Loucy (cell line): ENCODE measurements at regions not wholly inside any gene's neighbourhood (a gene's known extent, or its start where the extent isn't known, plus 50 kb on each side); places are given as distances from the start of the nearest gene placed in this dataset.

Source experiments
- H2AFZ ChIP-seq: fragments of 200-600 bp; sonication (generic); 2 replicates; pipeline ENCODE4 v1.6.0; 2016; ENCODE audit warnings: antibody characterized with exemption, mild to moderate bottlenecking, low read length, moderate library complexity
- H3F3A ChIP-seq: fragments of 200-600 bp; 2 replicates; pipeline ENCODE4 v1.6.0; 2016; ENCODE audit warnings: antibody characterized with exemption, low read depth, mild to moderate bottlenecking
- H3K27me3 ChIP-seq: fragments of 200-600 bp; sonication (generic); 2 replicates; pipeline ENCODE4 v1.6.1; 2014; ENCODE audit warnings: low read length, mild to moderate bottlenecking; ENCODE audit not compliant: insufficient read depth, poor library complexity, severe bottlenecking
- H3K36me3 ChIP-seq: fragments of 200-600 bp; sonication (generic); 2 replicates; pipeline ENCODE4 v1.6.1; 2016; ENCODE audit warnings: low read length; ENCODE audit not compliant: insufficient read depth
- H3K4me1 ChIP-seq: fragments of 200-600 bp; sonication (generic); 2 replicates; pipeline ENCODE4 v1.5.1; 2014; ENCODE audit warnings: low read length, mild to moderate bottlenecking; ENCODE audit not compliant: insufficient read depth, poor library complexity, severe bottlenecking
- H3K4me2 ChIP-seq: fragments of 200-600 bp; sonication (generic); 2 replicates; pipeline ENCODE4 v1.6.0; 2014; ENCODE audit warnings: antibody characterized with exemption, low read length, low read depth, mild to moderate bottlenecking; ENCODE audit not compliant: poor library complexity, severe bottlenecking
- H3K4me3 ChIP-seq: fragments of 200-600 bp; sonication (generic); 2 replicates; pipeline ENCODE4 v1.5.1; 2014; ENCODE audit warnings: low read length, mild to moderate bottlenecking, mixed read lengths; ENCODE audit not compliant: poor library complexity, severe bottlenecking
- H3K79me2 ChIP-seq: fragments of 200-600 bp; sonication (generic); 2 replicates; pipeline ENCODE4 v1.6.1; 2014; ENCODE audit warnings: low read length; ENCODE audit not compliant: insufficient read depth
- H3K9ac ChIP-seq: fragments of 200-600 bp; sonication (generic); 2 replicates; pipeline ENCODE4 v1.6.0; 2014; ENCODE audit warnings: mild to moderate bottlenecking, low read depth, low read length, moderate library complexity; ENCODE audit not compliant: poor library complexity, severe bottlenecking
- H3K9me2 ChIP-seq: fragments of 200-600 bp; sonication (generic); replicated peaks from 2 replicates; pipeline ENCODE4 v1.6.1; 2016; ENCODE audit warnings: low read depth, low read length, mixed read lengths
- H3K9me3 ChIP-seq: fragments of 200-600 bp; sonication (generic); 2 replicates; pipeline ENCODE4 v1.6.1; 2014; ENCODE audit warnings: mild to moderate bottlenecking, antibody characterized with exemption, low read length, low read depth; ENCODE audit not compliant: insufficient read depth
- H4K20me1 ChIP-seq: fragments of 200-600 bp; sonication (generic); 2 replicates; pipeline ENCODE4 v1.6.0; 2014; ENCODE audit warnings: antibody characterized with exemption, low read length, mild to moderate bottlenecking; ENCODE audit not compliant: insufficient read depth, poor library complexity, severe bottlenecking
- EZH2phosphoT487 ChIP-seq: fragments of 200-600 bp; IDR thresholded peaks from 2 replicates; pipeline ENCODE4 v1.6.1; 2018; ENCODE audit warnings: antibody characterized with exemption, mild to moderate bottlenecking, moderate library complexity, borderline replicate concordance
- TF ChIP-seq, protein P1 (sequence below): fragments of 200-600 bp; sonication (generic); conservative IDR thresholded peaks from 2 replicates; pipeline ENCODE4 v1.5.1; 2014; ENCODE audit warnings: mild to moderate bottlenecking, antibody characterized with exemption, low read length

DNA sequence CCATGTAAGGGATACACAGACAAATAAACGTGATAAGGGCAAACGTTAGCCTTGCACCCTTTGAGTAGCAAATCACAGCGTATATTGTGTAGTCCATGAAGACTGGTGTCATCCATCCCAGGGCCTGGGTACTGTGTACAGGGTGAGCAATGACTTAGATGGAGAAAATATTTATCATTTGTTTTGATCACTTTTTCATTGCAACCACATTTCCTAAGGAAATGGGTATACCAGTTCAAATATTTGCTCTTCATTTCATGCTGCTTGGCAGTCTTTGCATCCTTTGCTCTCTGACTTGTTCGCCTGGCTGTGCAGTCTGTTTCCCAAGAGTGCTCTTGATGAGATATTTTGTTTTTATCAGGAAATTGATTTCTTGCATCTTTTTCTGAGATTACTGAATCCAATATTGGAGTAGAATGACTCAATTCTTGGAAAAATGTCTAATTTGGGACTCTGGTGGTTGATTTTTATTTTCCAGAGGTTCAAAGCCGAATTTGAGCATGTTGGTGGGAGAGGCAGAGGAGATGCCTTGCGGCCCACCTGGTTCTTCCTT is 424.6 kb upstream of the SEMA6D start:
- no peak for TF ChIP-seq EZH2phosphoT487
- TF ChIP-seq, protein P1, sequence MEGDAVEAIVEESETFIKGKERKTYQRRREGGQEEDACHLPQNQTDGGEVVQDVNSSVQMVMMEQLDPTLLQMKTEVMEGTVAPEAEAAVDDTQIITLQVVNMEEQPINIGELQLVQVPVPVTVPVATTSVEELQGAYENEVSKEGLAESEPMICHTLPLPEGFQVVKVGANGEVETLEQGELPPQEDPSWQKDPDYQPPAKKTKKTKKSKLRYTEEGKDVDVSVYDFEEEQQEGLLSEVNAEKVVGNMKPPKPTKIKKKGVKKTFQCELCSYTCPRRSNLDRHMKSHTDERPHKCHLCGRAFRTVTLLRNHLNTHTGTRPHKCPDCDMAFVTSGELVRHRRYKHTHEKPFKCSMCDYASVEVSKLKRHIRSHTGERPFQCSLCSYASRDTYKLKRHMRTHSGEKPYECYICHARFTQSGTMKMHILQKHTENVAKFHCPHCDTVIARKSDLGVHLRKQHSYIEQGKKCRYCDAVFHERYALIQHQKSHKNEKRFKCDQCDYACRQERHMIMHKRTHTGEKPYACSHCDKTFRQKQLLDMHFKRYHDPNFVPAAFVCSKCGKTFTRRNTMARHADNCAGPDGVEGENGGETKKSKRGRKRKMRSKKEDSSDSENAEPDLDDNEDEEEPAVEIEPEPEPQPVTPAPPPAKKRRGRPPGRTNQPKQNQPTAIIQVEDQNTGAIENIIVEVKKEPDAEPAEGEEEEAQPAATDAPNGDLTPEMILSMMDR: no peak
- Histone ChIP-seq H3K79me2 (no peaks in the 10 kb centered on the region), H3K4me3 (no peak overlapping the region), H2AFZ (no peak overlapping the region), H3K4me2 (no peak overlapping the region), H4K20me1 (no peaks in the 10 kb centered on the region), H3K4me1 (no peaks in the 10 kb centered on the region), H3K9ac (no peak overlapping the region), H3K36me3 (no peaks in the 10 kb centered on the region), H3F3A (no peaks in the 10 kb centered on the region), H3K9me2 (no peaks in the 10 kb centered on the region), H3K27me3 (no peaks in the 10 kb centered on the region), H3K9me3 (no peaks in the 10 kb centered on the region)

GRCh38 chr15:47293466-47294162 is 423.7 kb upstream of the SEMA6D start:
- Histone ChIP-seq H3K27me3 (no peaks in the 10 kb centered on the region), H3K4me3 (no peak overlapping the region), H4K20me1 (no peaks in the 10 kb centered on the region), H3F3A (no peaks in the 10 kb centered on the region), H3K79me2 (no peaks in the 10 kb centered on the region), H3K9me2 (no peaks in the 10 kb centered on the region), H3K4me1 (no peaks in the 10 kb centered on the region), H3K9me3 (no peaks in the 10 kb centered on the region), H3K4me2 (no peak overlapping the region), H3K36me3 (no peaks in the 10 kb centered on the region), H2AFZ (no peak overlapping the region), H3K9ac (no peak overlapping the region)
- TF ChIP-seq, protein P1: no peak
- no peak for TF ChIP-seq EZH2phosphoT487

- Histone ChIP-seq H3K79me2 (no peaks in the 10 kb centered on the region), H3K4me1 (no peaks in the 10 kb centered on the region), H3K9me2 (no peaks in the 10 kb centered on the region), H2AFZ (no peak overlapping the region), H3K9me3 (no peaks in the 10 kb centered on the region), H3K4me3 (no peak overlapping the region), H4K20me1 (no peaks in the 10 kb centered on the region), H3K27me3 (no peaks in the 10 kb centered on the region), H3F3A (no peaks in the 10 kb centered on the region), H3K9ac (no peak overlapping the region), H3K4me2 (no peak overlapping the region), H3K36me3 (no peaks in the 10 kb centered on the region)
- no peak for TF ChIP-seq EZH2phosphoT487
- TF ChIP-seq, protein P1: no peak
Observed at GRCh38 chr15:47294765-47295259, 422.5 kb upstream of the SEMA6D start.
